ENCODE measurements at regions not wholly inside any gene's neighbourhood (a gene's known extent, or its start where the extent isn't known, plus 50 kb on each side); places are given as distances from the start of the nearest gene placed in this dataset.

DNA sequence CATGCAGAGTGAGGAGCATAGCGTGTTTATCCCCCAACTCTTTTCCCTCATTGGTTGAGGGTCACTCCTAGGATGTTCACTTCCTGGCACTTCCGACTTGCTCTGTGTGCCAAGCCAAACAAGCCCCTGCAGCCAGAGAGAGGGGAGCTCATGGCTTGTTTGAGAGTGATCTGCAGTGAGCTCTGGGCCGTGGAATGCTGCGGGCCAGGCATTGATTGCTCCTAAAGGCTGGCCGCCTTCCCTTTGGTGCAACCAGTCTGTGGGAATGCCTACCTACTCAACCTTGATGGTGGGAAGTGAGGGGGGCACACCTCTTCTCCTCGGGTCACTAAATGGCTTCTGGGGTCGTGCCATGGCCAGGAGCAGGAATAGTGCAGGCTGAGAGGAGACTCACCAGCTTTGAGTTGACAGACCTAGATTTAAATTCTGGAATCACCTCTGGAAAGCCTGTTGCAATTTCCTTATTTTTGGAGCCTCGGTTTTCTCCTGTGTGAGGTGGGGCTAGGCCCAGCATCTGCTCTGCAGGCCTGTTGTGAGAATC is 152.0 kb upstream of the STX18 start:
- DNase-seq (ENCODE audit: low read depth in 2 of 2) = no peak

DNA sequence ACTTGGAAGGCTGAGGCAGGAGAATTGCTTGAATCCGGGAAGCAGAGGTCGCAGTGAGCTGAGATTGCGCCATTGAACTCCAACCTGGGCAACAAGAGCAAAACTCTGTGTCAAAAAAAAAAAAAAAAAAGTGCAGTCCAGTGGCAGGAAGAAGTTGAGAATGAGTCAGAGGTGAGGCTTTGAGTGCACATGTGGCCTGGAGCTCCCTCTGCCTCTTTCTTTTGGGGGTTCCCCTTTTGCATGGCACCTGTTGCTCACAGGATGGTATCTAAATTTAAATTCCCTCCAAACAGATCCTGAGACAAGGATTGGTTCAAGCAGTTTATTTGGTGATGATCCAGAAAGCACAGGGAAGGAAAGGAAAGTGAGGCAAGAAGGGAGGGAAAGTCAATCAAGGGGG is 151.4 kb upstream of the STX18 start:
- no peak for DNase-seq (ENCODE audit: low read depth in 2 of 2)

DNA sequence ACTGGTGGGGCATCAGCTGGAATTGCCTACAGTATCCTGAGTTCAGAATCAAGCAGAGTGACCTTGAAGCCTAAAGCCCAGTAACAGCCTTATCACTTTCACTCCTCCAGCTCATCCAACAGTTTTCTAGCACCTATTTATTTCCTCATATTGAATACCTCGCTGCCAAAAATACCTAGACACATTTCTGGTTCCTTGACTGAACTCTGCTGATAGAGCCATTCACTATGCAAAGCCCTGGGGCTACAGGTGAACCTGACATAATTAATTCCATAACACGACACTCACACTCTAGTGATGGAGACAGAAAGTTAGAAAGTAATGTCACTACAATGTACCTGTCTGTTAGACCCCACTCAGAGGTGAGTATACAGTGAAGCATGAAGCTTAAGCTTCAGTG is 149.0 kb upstream of the STX18 start:
- no peak for DNase-seq (ENCODE audit: low read depth in 2 of 2)

DNA sequence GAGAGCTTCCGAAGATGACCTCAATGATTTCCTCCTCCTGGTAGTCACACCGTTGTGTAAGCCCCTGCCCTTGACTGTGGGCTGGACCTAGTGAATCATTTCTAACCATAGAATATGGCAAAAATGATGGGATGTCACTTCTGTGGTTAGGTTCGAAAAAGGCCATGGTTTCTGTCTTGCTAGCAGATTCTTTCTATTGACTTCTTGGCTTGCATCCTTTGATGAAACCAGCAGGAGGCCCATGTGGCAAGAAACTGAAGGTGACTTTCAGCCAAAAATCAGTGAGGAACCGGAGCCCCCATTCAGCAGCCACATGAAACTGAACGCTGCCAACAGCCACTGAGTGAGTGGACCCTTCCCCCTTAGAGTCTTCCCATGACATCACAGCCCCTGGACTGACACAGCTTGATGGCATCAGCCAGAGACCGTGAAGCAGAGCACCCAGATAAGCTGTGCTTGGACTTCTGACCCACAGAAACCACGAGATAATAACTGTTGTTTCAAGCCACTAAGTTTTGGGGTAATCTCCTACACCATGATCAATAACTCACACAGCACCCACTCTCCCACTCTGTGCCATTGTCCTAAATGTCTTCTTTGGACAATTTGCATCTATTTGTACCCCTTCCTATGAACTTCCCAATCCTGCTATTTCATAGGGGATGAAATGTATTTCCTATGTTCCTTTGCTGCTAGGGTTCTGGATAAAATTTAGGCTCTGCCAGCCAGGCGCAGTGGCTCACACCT is 148.0 kb upstream of the STX18 start:
- DNase-seq (ENCODE audit: low read depth in 2 of 2) = no peak

DNA sequence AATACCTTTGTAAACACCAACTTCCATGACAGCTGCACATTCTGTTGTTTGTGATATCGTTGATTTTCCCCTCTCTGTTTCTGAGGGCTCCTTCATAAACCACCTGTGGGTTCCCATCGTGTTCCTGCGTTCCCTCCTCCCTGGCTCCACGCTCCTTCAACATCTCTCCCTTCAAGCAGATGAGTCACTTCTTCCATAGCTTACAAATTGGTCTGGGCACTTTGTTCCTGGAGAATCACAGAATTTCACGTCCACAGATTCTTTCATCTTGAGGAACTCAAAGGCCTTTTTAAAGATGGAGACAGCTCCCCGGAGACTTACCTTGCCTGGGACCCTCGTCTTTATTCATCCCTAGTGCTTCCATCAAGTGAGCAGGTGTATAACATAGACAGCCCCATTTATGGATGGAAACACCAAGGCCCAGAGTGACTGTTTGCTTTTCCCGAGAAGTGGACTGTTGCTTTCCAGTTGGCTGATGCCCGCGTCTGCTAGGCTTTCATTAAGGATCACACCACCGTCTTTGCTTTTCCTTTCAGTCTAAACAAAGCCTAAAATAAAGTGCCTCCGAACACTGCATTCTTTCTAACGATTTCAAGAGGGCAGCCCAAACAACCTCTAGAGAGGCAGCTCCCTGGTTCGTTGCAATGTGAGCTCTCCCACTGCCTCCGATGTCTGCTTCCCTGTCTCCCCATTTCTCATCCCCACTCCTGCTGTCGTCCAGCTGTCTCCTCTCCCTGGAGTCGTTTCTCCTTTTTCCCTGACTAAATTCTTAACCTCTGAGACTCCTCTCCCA is 146.3 kb upstream of the STX18 start:
- no peak for DNase-seq (ENCODE audit: low read depth in 2 of 2)

DNA sequence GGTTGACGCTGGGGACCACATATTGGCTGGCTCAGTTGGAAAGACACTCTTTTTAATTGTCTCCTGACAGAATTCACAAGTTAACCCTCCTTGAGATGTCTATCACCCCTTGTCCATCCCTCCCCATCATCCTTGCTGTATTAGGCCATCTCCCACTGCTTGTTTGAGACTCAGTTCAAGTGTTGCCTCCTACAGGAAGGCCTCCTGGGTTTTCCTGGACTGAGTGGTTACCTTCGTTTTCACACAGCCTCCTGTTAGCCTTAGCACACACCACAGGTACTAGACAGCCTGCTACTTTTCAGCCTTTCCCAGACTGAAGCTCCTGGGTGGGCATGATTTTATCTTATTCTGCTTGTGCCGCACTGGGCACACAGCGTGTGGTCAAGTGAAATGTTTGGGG is 145.3 kb upstream of the STX18 start:
- DNase-seq (ENCODE audit: low read depth in 2 of 2) = no peak

DNA sequence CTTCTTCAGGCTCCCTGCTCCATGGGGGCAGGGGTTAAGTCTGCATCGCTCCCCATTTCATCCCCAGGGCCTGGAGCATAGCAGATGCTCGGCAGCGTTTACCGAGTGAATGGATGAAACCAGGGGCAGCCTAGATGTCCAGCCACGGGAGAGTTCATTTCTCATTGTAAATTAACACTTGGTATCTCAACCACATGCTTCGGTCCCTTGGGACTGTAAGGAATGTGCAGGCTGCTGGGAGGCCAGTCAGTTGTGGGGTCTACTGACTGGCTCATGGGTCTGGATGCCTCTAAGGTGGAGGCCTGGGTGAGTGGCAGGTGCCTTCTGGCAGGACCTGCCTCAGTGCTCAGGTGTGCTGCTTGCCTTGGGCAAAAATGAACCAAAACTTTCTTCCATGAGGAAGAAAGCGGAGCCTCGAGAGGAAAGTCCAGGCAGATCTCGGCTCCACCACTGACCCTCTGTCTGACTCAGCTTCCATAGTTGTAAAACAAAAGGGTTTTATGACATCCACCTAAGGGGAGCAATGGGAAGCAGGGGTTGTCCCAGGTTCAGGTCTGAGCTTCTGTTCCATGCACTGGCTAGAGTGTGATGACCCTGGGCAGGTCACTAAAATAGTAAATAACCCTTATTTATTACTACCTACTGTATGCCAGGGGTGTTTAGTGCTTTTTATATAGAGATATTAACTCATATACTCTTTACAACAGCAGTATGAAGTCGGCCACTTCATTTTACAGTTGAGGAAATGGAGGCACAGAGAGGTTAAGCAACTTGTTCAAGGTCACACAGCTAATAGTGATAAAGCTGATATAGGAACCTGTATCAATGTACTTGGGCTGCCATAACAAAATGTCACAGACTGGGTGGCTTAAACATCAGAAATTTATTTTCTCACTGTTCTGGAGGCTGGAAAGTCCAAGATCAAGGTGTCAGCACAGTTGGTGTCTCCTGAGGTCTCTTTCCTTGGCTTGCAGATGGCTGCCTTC is 144.3 kb upstream of the STX18 start:
- DNase-seq (ENCODE audit: low read depth in 2 of 2) = no peak

DNA sequence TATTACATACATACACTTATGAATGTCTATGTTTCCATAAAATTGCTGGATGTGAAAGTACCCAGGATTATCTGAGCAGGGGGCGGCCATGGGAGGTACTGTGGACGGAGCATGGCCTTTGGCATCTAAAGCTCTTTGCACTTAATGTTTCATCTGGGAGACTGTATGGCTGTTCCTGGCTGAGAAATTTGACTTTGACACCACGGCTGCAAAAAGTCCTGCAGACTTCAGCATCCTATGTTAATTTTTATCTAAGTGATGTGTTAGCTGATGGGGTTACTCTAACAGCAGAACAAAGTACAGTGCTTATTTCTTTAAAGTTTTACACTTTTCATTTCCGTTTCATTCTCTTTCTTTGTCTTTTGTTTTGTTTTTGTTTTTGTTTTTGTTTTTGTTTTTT is 139.8 kb upstream of the STX18 start:
- DNase-seq (ENCODE audit: low read depth in 2 of 2) = no peak

DNA sequence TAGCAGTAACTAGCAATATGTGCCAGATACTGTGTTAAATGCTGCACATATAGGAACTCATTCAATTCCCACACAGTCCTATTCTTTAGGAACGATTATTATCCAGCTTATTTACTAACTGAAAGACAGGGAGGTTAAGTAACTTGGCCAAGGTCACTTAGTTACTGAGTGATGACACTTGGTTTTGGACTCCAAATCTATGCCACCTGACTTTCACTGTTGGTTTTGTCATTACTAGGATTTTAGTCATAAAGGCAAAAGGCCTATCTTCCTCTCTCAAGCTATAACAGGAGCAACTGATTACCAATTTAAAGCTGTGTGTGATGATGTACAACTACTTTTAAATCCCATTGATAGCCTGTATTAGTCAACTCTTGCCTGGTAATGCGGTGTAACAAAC is 138.9 kb upstream of the STX18 start:
- no peak for DNase-seq (ENCODE audit: low read depth in 2 of 2)

DNA sequence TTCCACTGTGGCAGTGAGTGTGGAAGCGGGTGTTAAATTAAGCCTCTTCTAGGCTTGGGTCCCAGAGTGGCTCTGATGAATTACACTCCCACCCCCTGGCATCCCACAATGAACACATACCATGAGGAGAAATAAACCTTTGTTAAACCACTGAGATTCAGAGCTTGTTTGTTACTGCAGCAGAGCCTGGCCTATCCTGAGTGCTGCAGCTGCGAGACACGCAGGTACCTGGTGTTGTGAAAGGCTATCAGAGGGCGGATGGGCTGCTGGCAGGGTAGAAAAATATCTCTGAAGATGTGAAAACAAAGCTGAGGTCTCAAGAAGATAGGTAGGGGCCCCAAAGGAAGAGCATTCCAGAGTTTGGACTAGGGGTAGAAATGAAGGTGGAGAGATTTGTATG is 138.4 kb upstream of the STX18 start:
- no peak for DNase-seq (ENCODE audit: low read depth in 2 of 2)

DNA sequence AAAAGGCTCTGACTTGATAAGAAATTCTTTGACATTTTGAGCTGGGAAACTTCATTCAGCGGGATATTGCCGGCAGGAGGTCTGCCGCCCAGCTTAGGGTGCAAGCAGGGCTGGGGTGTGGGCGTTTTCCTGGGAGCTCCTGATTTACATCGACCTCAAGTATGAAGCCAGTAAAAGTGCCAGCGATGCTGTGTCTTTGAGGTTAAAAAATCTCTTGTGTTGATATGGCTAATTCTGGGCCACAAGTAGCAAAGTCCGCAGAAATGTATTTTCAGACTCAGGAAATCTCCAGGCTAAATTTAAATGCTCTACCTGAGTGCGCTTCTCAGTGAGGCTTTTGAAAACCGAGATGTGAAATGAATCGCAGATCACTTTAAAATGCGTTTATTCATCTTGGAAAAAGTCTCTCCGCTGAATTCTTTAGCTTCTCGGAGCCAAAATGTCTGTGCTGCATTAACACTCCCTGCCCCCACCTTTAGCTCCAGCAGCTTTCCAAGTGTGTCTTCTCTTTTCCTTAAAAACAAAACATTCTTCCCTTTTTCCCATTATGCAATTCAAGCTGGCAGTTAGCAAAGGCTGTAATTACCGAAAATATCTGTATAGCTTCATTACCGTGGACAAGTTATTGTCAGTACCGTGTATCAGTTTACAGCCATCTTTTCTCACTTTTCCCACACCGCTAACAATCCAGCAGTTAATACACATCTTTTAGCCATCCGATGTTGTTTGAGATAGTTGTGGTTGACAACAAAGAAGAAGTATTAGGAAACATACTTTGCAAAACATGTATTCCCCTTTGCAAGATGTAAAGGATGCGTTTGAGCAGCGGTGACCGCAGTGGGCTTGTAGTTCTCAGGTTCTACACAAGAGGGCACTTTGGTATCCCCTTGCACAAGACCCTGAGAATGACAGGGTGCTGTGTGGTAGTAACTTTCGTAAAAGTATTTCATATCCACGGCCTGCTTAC is 136.0 kb upstream of the STX18 start:
- DNase-seq (ENCODE audit: low read depth in 2 of 2) = peak; percentile 75 to 76

DNA sequence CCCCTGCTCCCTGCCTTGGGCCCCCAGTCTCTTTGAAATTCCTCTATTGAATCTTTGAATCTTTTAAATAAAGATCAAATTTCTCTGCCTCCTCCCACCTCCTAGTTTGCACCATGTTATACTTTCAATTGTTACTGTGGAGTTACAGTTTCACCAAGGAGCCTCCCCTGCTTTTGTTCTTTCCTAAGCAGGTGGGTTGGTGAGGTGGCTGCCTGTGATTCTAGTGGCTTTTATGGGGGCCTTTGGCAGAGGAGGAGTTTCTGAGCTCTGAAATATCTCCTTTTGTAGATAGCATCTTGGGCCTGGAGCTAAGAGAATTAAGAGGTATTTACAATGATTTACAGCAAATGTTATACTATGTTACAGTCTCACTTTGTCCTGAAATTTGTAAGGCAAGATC is 133.8 kb upstream of the STX18 start:
- no peak for DNase-seq (ENCODE audit: low read depth in 2 of 2)

DNA sequence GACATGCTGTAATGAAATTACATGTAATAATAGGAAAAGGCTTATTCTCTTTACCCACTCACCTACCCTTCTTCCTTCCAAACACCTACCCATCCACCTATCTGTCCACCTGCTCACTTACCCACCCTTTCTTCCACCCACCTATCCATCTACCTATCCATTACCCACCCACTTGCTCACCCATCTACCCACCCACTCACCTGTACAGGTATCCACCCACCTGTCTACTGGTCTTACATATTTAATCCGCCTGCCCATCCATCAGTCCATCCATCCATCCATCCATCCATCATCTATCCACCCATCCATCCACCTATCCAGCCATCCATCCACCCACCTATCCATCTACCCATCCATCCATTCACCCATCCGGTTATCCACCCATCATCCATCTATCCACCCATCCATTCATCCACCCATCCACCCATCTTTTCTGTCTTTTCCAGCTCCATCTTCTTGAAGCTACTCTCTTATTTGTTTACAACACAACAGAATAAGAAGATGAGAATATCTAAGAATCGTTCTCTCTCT is 133.3 kb upstream of the STX18 start:
- no peak for DNase-seq (ENCODE audit: low read depth in 2 of 2)

DNA sequence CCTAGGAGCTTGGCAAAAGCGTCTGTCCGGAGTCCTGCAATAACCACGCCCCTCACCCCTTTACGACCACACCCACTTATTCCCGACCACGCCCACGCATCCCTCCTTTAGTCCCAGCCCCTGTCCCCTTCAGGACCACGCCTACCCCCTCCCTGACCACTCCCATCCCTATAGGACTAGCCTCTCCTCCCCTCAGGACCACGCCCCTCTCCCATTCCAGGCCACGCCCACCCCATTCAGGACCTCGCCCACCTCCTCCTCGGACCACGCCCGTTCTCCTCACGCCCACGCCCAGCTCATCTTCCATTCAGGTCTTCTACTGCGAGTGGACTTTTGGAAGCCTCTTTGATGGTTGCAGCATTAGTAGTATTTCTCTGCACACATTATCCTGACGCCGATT is 131.2 kb upstream of the STX18 start:
- no peak for DNase-seq (ENCODE audit: low read depth in 2 of 2)

DNA sequence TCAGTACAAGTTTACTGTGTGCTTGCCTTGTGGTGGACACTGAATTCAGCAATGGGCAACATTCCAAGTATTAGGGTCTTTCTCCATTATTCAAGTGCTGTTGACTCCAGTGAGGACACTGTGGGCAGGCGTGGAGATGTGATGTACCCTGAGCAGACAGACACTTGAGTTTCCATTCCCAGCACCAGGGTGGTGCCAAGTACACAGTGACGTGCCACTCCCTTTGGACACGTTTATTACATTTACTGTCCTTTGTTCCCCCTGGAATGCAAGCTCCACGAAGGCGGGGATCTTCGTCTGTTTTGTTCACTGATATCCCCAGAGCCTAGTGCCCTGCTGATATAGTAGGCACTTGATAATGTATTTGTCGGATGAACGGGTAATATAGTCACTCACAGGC is 130.6 kb upstream of the STX18 start:
- DNase-seq (ENCODE audit: low read depth in 2 of 2) = no peak

DNA sequence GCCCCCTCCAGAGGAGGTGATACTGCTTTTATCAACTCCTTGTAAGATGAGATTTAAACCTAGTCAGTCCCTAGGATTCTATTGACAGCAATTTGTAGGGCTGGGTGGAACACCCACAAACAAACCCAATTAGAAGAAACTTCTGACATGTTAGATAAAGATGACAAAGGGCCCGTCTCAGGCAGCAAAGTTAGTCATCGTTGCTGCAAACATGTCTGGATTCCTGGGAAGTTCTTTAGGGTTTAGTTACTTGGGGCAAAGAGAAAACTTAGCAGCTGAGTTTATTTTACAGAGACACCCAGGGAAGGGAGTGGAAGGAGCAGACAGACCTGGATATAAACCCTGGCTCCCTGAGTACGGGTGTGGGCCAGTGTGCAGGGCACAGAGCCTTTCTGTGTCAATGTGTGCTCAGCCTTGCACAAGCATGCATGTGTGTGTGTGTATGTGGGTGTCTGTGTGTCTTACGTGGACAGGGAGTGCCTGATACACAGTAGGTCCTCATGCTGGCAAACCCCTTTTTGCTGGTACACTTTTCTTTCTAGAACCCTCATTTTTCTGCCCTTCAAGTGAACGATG is 130.0 kb upstream of the STX18 start:
- no peak for DNase-seq (ENCODE audit: low read depth in 2 of 2)

DNA sequence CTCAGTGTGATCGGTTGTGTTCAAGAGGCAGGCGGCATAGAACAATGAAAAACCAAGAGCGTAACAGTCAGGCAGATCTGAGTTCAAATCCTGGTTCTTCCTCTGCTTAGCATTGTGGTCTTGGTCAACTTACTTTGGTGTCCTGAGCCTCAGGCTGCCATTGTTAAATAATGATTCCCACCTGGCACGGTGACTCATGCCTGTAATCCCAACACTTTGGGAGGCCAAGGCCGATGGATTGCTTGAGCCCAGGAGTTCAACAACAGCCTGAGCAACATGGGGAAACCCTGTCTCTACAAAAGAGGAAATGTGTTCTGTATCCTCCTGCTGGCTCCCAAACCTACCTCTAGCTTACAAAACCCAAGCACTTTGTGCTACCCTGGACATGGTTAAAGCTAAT is 129.0 kb upstream of the STX18 start:
- DNase-seq (ENCODE audit: low read depth in 2 of 2) = no peak

DNA sequence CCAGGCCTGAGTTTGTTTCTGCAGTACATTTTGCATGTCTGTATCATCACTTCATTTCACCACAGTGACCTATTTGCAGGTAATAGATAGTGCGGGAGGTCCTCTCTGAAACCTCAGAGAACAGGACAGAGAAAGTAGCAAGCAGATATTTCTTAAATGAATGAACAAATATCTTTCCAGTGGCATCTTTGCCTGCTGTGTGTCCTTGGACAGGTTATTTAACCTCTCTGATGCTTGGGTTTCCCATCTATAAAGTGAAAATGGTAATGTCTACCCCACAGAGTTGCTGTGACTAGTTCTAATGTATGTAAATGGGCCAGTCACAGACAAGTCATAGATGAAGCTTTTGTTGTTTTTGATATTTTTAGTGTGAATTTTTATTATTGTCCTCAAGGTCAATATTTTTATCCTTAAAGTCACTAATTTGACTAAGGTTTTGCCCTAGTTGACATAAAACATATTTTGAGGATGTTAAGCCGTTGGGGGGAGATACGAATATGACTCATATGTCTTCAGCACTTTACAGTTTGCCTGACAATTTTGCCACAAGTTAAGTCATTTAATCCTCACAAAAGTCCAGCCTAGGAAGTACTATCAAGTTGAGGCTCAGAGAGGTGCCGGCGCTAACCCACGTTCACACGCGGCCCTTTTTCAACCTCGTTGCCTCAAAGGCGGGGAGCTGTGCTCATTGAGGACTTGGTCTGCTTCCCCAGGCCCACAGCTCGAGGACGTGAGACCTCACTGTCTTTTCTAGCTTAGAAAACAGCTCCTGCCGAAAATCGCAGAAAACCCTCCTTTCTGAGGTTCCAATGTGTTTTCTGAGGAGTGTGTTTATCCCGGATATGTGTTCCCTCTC is 126.7 kb upstream of the STX18 start:
- no peak for DNase-seq (ENCODE audit: low read depth in 2 of 2)

DNA sequence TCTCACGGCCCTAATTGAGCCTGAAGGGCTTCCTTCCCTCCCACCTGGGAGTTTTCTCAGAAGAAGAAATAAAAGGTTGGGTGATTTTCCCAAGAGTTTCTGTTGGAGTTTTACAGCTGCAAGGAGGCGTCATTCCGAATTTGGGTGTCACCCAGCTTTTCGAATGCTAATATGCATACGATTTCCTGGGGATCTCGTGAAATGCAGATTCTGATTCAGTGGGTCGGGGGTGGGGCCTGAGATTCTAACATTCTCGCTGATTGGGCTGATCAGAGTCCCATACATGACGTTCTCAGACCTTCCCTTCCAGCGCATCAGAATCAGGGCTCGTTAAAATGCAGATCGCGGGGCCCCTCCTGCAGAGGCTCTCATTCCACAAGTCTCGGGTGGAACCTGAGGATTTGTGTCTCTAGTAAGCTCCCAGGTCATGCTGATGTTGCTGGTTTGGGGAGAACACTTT is 125.8 kb upstream of the STX18 start:
- no peak for DNase-seq (ENCODE audit: low read depth in 2 of 2)

All from fibroblast of skin of left quadriceps (primary cell).